K562 (cell line): ENCODE measurements at regions not wholly inside any gene's neighbourhood (a gene's known extent, or its start where the extent isn't known, plus 50 kb on each side); places are given as distances from the start of the nearest gene placed in this dataset.

Experiments
- CTCF ChIP-seq, 3 experiments: IDR thresholded peaks in 2 of 3; conservative IDR thresholded peaks in 1 of 3; 2 replicates each; pipeline ENCODE4 v1.5.1; 2011 to 2012; ENCODE audit warnings: low read length in 3 of 3, mild to moderate bottlenecking in 3 of 3, control low read depth in 2 of 3, improper control_type of control experiment in 1 of 3, inconsistent platforms in 1 of 3, low read depth in 1 of 3, mixed read lengths in 1 of 3, moderate library complexity in 1 of 3; ENCODE audit not compliant: insufficient read depth in 2 of 3
- E2F6 ChIP-seq, 2 experiments: IDR thresholded peaks; 2 replicates each; pipeline ENCODE4 v1.6.1; 2011; ENCODE audit warnings: borderline replicate concordance in 1 of 2, control low read depth in 1 of 2, low read depth in 1 of 2, low read length in 1 of 2, mild to moderate bottlenecking in 1 of 2, mixed read lengths in 1 of 2, moderate library complexity in 1 of 2; ENCODE audit not compliant: insufficient read depth in 1 of 2, insufficient read length in 1 of 2, poor library complexity in 1 of 2, severe bottlenecking in 1 of 2; ENCODE audit errors: extremely low read depth in 1 of 2
- JUN ChIP-seq, 2 experiments: sonication (generic) in 1 of 2; formaldehyde crosslinking in 1 of 2; IDR thresholded peaks; 2 replicates each; pipeline versions ENCODE4 v1.6.1 to v1.8.0; 2012 to 2022; ENCODE audit warnings: borderline replicate concordance in 2 of 2, mild to moderate bottlenecking in 2 of 2, improper control_type of control experiment in 1 of 2, low read depth in 1 of 2, low read length in 1 of 2, missing genetic modification reagents in 1 of 2
- JUND ChIP-seq, 2 experiments: IDR thresholded peaks; 2 replicates in 1 of 2; 3 replicates in 1 of 2; pipeline ENCODE4 v1.6.1; 2011; ENCODE audit warnings: borderline replicate concordance in 2 of 2, low read depth in 2 of 2, low read length in 2 of 2, improper control_type of control experiment in 1 of 2, missing biosample characterization in 1 of 2, missing genetic modification characterization in 1 of 2, missing genetic modification reagents in 1 of 2
- MTA2 ChIP-seq: fragments of 450-650 bp; IDR thresholded peaks from 2 replicates; pipeline ENCODE4 v1.6.1; 2016; ENCODE audit warnings: low read depth
- NUFIP1 ChIP-seq: fragments of 450-650 bp; IDR thresholded peaks from 2 replicates; pipeline ENCODE4 v1.6.1; 2018; ENCODE audit not compliant: partially characterized antibody
- POLR2A ChIP-seq: fragments of 450-650 bp; conservative IDR thresholded peaks from 2 replicates; pipeline ENCODE4 v1.6.1; 2016
- SMC3 ChIP-seq: conservative IDR thresholded peaks from 2 replicates; pipeline ENCODE4 v1.6.1; 2011; ENCODE audit warnings: low read depth, low read length, improper control_type of control experiment; ENCODE audit not compliant: insufficient read depth
- TARDBP ChIP-seq: fragments of 450-650 bp; IDR thresholded peaks from 2 replicates; pipeline ENCODE4 v1.6.1; 2016
- ZNF512 ChIP-seq: IDR thresholded peaks from 2 replicates; pipeline ENCODE4 v1.6.1; 2016; ENCODE audit warnings: missing genetic modification characterization, missing compliant biosample characterization

- TF ChIP-seq NUFIP1: no peak
- no peak for TF ChIP-seq CTCF (IDR thresholded peaks at IDR 0.05 in 2 of 3, conservative IDR thresholded peaks at IDR 0.05 in 1 of 3; ENCODE audit: insufficient read depth in 2 of 3, low read depth in 1 of 3, low read length in 3 of 3)
- TF ChIP-seq JUN (IDR thresholded peaks at IDR 0.05; ENCODE audit: borderline replicate concordance, low read depth, low read length): no peak
- no peak for TF ChIP-seq JUN (CRISPR knock-in tag; IDR thresholded peaks at IDR 0.05; ENCODE audit: borderline replicate concordance)
- TF ChIP-seq SMC3: no peak
- no peak for TF ChIP-seq ZNF512 (tag)
- TF ChIP-seq E2F6 (IDR thresholded peaks at IDR 0.05; ENCODE audit: borderline replicate concordance in 1 of 2, extremely low read depth in 1 of 2, insufficient read depth in 1 of 2, insufficient read length in 1 of 2, low read depth in 1 of 2, low read length in 1 of 2, poor library complexity in 1 of 2, severe bottlenecking in 1 of 2): no peak
- no peak for TF ChIP-seq POLR2A
- no peak for TF ChIP-seq JUND (IDR thresholded peaks at IDR 0.05; ENCODE audit: borderline replicate concordance, low read depth, low read length)
- no peak for TF ChIP-seq JUND (tag; IDR thresholded peaks at IDR 0.05; ENCODE audit: borderline replicate concordance, low read depth, low read length)
- no peak for TF ChIP-seq TARDBP
- TF ChIP-seq MTA2: no peak
Observed at GRCh38 chr5:160968480-160968879, 116.5 kb upstream of the ATP10B start.
